Glomerular visceral epithelial cell (primary cell): ENCODE measurements at regions not wholly inside any gene's neighbourhood (a gene's known extent, or its start where the extent isn't known, plus 50 kb on each side); places are given as distances from the start of the nearest gene placed in this dataset.
"Not testable (repeated sequence)": the region's sequence is repeated elsewhere in the genome, so short reads cannot be mapped to it uniquely, and the experiment has no call there.

Experiments used
- DNase-seq: peaks from one replicate; pipeline ENCODE4 v3.0.0-alpha.2; 2016; ENCODE audit errors: extremely low spot score

GRCh38 chr6:167392631-167393316 lies 67.9 kb downstream of the TTLL2 start:
- no peak for DNase-seq

GRCh38 chr6:167393731-167394130 lies 68.8 kb downstream of the TTLL2 start:
- no peak for DNase-seq

- no peak for DNase-seq
Observed at GRCh38 chr6:167394339-167394738, 69.5 kb downstream of the TTLL2 start.

GRCh38 chr6:167394820-167395219 lies 69.9 kb downstream of the TTLL2 start:
- no peak for DNase-seq

GRCh38 chr6:167396068-167396658 lies 71.3 kb downstream of the TTLL2 start:
- no peak for DNase-seq

- DNase-seq: no peak
Observed at GRCh38 chr6:167396659-167397490, 72.0 kb downstream of the TTLL2 start.

- no peak for DNase-seq
Observed at GRCh38 chr6:167397712-167398111, 72.8 kb downstream of the TTLL2 start.

- no peak for DNase-seq
Observed at GRCh38 chr6:167398214-167399050, 73.5 kb downstream of the TTLL2 start.

- DNase-seq: no peak
Observed at GRCh38 chr6:167399051-167399387, 74.1 kb downstream of the TTLL2 start.

GRCh38 chr6:167399599-167399998 lies 74.7 kb downstream of the TTLL2 start:
- DNase-seq: no peak

GRCh38 chr6:167400482-167401138 lies 75.7 kb downstream of the TTLL2 start:
- no peak for DNase-seq

- DNase-seq: no peak
Observed at GRCh38 chr6:167401525-167402194, 76.8 kb downstream of the TTLL2 start.

GRCh38 chr6:167402195-167402686 lies 77.4 kb downstream of the TTLL2 start:
- DNase-seq: no peak

- DNase-seq: no peak
Observed at GRCh38 chr6:167403427-167403826, 78.5 kb downstream of the TTLL2 start.

- DNase-seq: no peak
Observed at GRCh38 chr6:167404385-167405049, 79.6 kb downstream of the TTLL2 start.

- no peak for DNase-seq
Observed at GRCh38 chr6:167405778-167406532, 81.1 kb downstream of the TTLL2 start.

- DNase-seq: not testable (repeated sequence)
Observed at GRCh38 chr6:167406533-167407238, 81.8 kb downstream of the TTLL2 start.

- DNase-seq: no peak
Observed at GRCh38 chr6:167407239-167408064, 82.6 kb downstream of the TTLL2 start.
